ENCODE measurements at regions not wholly inside any gene's neighbourhood (a gene's known extent, or its start where the extent isn't known, plus 50 kb on each side); places are given as distances from the start of the nearest gene placed in this dataset.
"Not testable (repeated sequence)": the region's sequence is repeated elsewhere in the genome, so short reads cannot be mapped to it uniquely, and the experiment has no call there.

GRCh38 chr10:105550453-105550852, 909.4 kb downstream of the SORCS3 start:
- H3K18ac ChIP-seq (ENCODE audit: low read depth, low read length); intact Hi-C loops (cut with micrococcal nuclease); H4K20me1 ChIP-seq (ENCODE audit: insufficient read depth, low read length); H3K9me3 ChIP-seq (ENCODE audit: control insufficient read depth, insufficient read depth, low read length); H2BK5ac ChIP-seq (ENCODE audit: low read depth, low read length, poor library complexity, severe bottlenecking); H3K9ac ChIP-seq (ENCODE audit: low read depth, low read length); BruUV-seq (replicated peaks); H2AFZ ChIP-seq (replicated peaks; ENCODE audit: low read length, poor library complexity); H2AK9ac ChIP-seq (replicated peaks; ENCODE audit: low read depth, low read length, poor library complexity); H2BK120ac ChIP-seq (ENCODE audit: low read depth, low read length); H3K23ac ChIP-seq (ENCODE audit: low read depth, low read length); H4K5ac ChIP-seq (ENCODE audit: low read depth, low read length); H3K4me3 ChIP-seq (ENCODE audit: insufficient read depth, low read depth, low read length); POLR2A ChIA-PET (ENCODE audit: unreplicated experiment); H3K4ac ChIP-seq (ENCODE audit: low read depth, low read length); H4K8ac ChIP-seq (ENCODE audit: low read depth in 2 of 2, low read length in 2 of 2); H2BK15ac ChIP-seq (ENCODE audit: low read depth, low read length); H3K79me1 ChIP-seq (ENCODE audit: low read depth in 1 of 2, low read length in 2 of 2); H3K4me1 ChIP-seq (ENCODE audit: control insufficient read depth, insufficient read depth, low read length); H2AK5ac ChIP-seq (ENCODE audit: low read depth, low read length); H4K91ac ChIP-seq (ENCODE audit: insufficient read depth, low read depth, low read length); H3K9me1 ChIP-seq (ENCODE audit: insufficient read depth, low read length); DNase-seq; H3K14ac ChIP-seq (replicated peaks; ENCODE audit: low read depth, low read length); ATAC-seq (ENCODE audit: low read depth); H3K27ac ChIP-seq (ENCODE audit: insufficient read depth, low read length); CTCF ChIA-PET; dilution Hi-C loops (cut with HindIII; ENCODE audit: low sequenced_read_pairs, unreplicated experiment); H3K27me3 ChIP-seq (ENCODE audit: control insufficient read depth, insufficient read depth, low read length); in situ Hi-C loops (cut with MboI; ENCODE audit: low sequenced_read_pairs); H3K4me2 ChIP-seq (ENCODE audit: low read depth, low read length); H2BK20ac ChIP-seq (ENCODE audit: low read depth, low read length); H3K36me3 ChIP-seq (ENCODE audit: control insufficient read depth, insufficient read depth, low read length); H3K56ac ChIP-seq (ENCODE audit: extremely low read depth, insufficient read depth, low read length): not testable (repeated sequence)
- WGBS, 2 experiments (ENCODE audit: extremely low coverage in 2 of 2, insufficient read length in 1 of 2): no CpG with 5 or more reads among the region's 13 CpGs
